GM06990 (cell line): ENCODE measurements at regions not wholly inside any gene's neighbourhood (a gene's known extent, or its start where the extent isn't known, plus 50 kb on each side); places are given as distances from the start of the nearest gene placed in this dataset.

ENCODE experiments used
- DNase-seq: peaks from one replicate; pipeline ENCODE4 v3.0.0-alpha.2; 2011; ENCODE audit not compliant: insufficient read length; ENCODE audit errors: extremely low read depth
- H3K27me3 ChIP-seq: replicated peaks from 2 replicates; pipeline ENCODE4 v1.6.0; 2011; ENCODE audit warnings: low read length; ENCODE audit not compliant: control insufficient read depth, insufficient read depth
- H3K36me3 ChIP-seq: 2 replicates; pipeline ENCODE4 v1.5.1; 2011; ENCODE audit warnings: low read length; ENCODE audit not compliant: control insufficient read depth, insufficient read depth
- H3K4me3 ChIP-seq: replicated peaks from 2 replicates; pipeline ENCODE4 v1.5.1; 2011; ENCODE audit warnings: low read depth, mild to moderate bottlenecking, control low read depth, low read length
- CTCF ChIP-seq: IDR thresholded peaks from 2 replicates; pipeline ENCODE4 v1.5.1; 2011; ENCODE audit warnings: low read length, control low read depth, mild to moderate bottlenecking, inconsistent platforms; ENCODE audit not compliant: insufficient read depth, poor library complexity, severe bottlenecking

- TF ChIP-seq CTCF = no peak
- Histone ChIP-seq H3K36me3 (no peaks in the 10 kb centered on the region), H3K4me3 (no peak overlapping the region), H3K27me3 (no peaks in the 10 kb centered on the region)
- DNase-seq = no peak
These were observed 142.5 kb downstream of the C11orf91 start for GRCh38 chr11:33558097-33558496.

- Histone ChIP-seq H3K4me3 (no peak overlapping the region), H3K27me3 (no peaks in the 10 kb centered on the region), H3K36me3 (no peaks in the 10 kb centered on the region)
- no peak for DNase-seq
- no peak for TF ChIP-seq CTCF
These were observed 143.4 kb downstream of the C11orf91 start for GRCh38 chr11:33557201-33557600.

GRCh38 chr11:33554219-33554618 lies 146.4 kb downstream of the C11orf91 start:
- DNase-seq = no peak
- Histone ChIP-seq H3K4me3 (no peak overlapping the region), H3K36me3 (no peaks in the 10 kb centered on the region), H3K27me3 (no peaks in the 10 kb centered on the region)
- no peak for TF ChIP-seq CTCF

DNA sequence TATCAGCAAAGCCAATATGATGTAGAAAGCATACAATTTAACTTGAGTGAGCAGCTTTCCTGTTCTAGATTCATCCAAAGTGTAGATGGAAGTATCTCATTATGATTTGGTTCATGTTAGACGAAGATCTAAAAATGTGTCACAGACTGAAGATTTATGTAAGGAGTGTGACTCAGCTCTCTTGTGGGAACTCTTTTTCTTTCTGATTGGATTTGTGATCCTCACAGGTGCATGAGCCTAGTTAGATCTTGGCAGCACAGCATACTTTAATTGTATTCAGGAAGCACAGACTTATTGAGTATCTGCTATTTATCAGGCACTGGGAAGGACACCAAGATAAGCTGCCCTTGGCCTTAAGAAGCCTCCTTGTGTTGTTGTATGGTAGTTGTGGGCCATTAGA lies 147.1 kb downstream of the C11orf91 start:
- Histone ChIP-seq H3K4me3 (no peak overlapping the region), H3K36me3 (no peaks in the 10 kb centered on the region), H3K27me3 (no peaks in the 10 kb centered on the region)
- no peak for TF ChIP-seq CTCF
- DNase-seq = no peak

DNA sequence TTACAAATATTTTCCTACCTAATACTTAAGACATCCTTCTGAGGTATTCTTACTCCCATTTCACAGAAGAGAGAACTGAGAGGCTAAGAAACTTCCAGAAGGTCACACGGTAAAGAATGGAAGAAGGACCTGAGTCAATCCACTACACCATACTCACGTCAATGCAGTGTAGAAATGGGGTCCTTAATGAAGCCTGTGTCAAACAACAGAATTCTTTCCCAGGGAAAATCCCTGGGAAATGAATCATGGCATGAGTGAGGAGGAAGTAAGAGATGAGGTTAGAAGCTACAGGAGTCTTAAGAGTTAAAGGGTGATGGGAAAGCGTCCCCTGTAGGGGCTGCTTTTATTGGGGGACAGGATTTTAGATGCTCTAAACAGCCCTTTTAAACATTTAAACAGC lies 147.9 kb downstream of the C11orf91 start:
- H3K27me3 ChIP-seq = no peaks in the 10 kb centered on the region
- no peaks in the 10 kb centered on the region for H3K36me3 ChIP-seq
- TF ChIP-seq CTCF = no peak
- H3K4me3 ChIP-seq = no peak overlapping the region
- no peak for DNase-seq

GRCh38 chr11:33551051-33551450 lies 149.6 kb downstream of the C11orf91 start:
- DNase-seq = no peak
- no peak for TF ChIP-seq CTCF
- Histone ChIP-seq H3K4me3 (no peak overlapping the region), H3K27me3 (no peaks in the 10 kb centered on the region), H3K36me3 (no peaks in the 10 kb centered on the region)
